A549 (cell line): ENCODE measurements at regions not wholly inside any gene's neighbourhood (a gene's known extent, or its start where the extent isn't known, plus 50 kb on each side); places are given as distances from the start of the nearest gene placed in this dataset.

ENCODE experiments used
- ATAC-seq, 2 experiments: fragments of 200-7000 bp in 1 of 2; fragments of >200 bp in 1 of 2; cut with Nextera tagmentation in 1 of 2; cut with Tn5 transposase in 1 of 2; 3 replicates each; pipeline versions ENCODE4 v1.8.0 to v1.9.1; 2018 to 2020; ENCODE audit warnings: mild to moderate bottlenecking in 1 of 2, moderate library complexity in 1 of 2
- CTCF ChIA-PET: fragments of 300-600 bp; sonication (Branson Sonifier 250); formaldehyde crosslinking; extraction: SDS; loops from one replicate; lab custom pipeline; 2021; ENCODE audit warnings: antibody characterized with exemption, inconsistent platforms; lab: Yijun Ruan, JAX
- POLR2A ChIA-PET: fragments of 350-600 bp; formaldehyde crosslinking; extraction: SDS; loops from one replicate; lab custom pipeline; 2021; ENCODE audit warnings: antibody characterized with exemption, inconsistent platforms; lab: Yijun Ruan, JAX
- DNase-seq, 2 experiments: peaks; one replicate each; pipeline versions ENCODE4 v3.0.0 to v3.0.0-alpha.2; 2011 to 2016; ENCODE audit warnings: low read depth in 1 of 2, low spot score in 1 of 2
- FAIRE-seq: peaks from 2 replicates; lab custom pipeline; 2011; peaks lifted over from hg19 to GRCh38; lab: Jason Lieb, UNC
- H3K27ac ChIP-seq, 2 experiments: fragments of >200 bp; sonication (Bioruptor Twin); formaldehyde crosslinking; 3 replicates each; pipeline ENCODE4 v1.5.1; 2016 to 2017
- H3K4me1 ChIP-seq: fragments of >200 bp; sonication (Bioruptor Twin); formaldehyde crosslinking; 3 replicates; pipeline ENCODE4 v1.6.1; 2016
- H3K4me2 ChIP-seq: fragments of >200 bp; sonication (Bioruptor Twin); formaldehyde crosslinking; 3 replicates; pipeline ENCODE4 v1.6.1; 2016
- H3K4me3 ChIP-seq: fragments of >200 bp; sonication (Bioruptor Twin); formaldehyde crosslinking; 3 replicates; pipeline ENCODE4 v1.5.1; 2016
- H3K9me3 ChIP-seq: fragments of >200 bp; sonication (Bioruptor Twin); formaldehyde crosslinking; 3 replicates; pipeline ENCODE4 v1.6.1; 2016
- CTCF ChIP-seq: fragments of >200 bp; sonication (Bioruptor Twin); formaldehyde crosslinking; IDR thresholded peaks from 3 replicates; pipeline ENCODE4 v1.5.1; 2016
- E2F6 ChIP-seq: IDR thresholded peaks from 2 replicates; pipeline ENCODE4 v1.6.1; 2012; ENCODE audit warnings: low read depth, borderline replicate concordance
- FOXS1 ChIP-seq: fragments of 250-450 bp; sonication (Bioruptor Pico); IDR thresholded peaks from 2 replicates; pipeline ENCODE4 v1.5.0; 2020; ENCODE audit warnings: mild to moderate bottlenecking, moderate library complexity
- HDAC2 ChIP-seq: fragments of 200-600 bp; sonication (generic); IDR thresholded peaks from 2 replicates; pipeline ENCODE4 v1.6.1; 2016
- HEYL ChIP-seq: fragments of 250-450 bp; sonication (Bioruptor Pico); IDR thresholded peaks from 2 replicates; pipeline ENCODE4 v1.8.0; 2021; ENCODE audit warnings: mild to moderate bottlenecking, moderate library complexity
- HOXB5 ChIP-seq: fragments of 250-450 bp; sonication (Bioruptor Pico); IDR thresholded peaks from 2 replicates; pipeline ENCODE4 v1.5.0; 2020; ENCODE audit warnings: mild to moderate bottlenecking, moderate library complexity
- KDM5A ChIP-seq: fragments of 200-600 bp; sonication (generic); IDR thresholded peaks from 2 replicates; pipeline ENCODE4 v1.6.1; 2016; ENCODE audit warnings: antibody characterized with exemption, mild to moderate bottlenecking
- NPAS2 ChIP-seq: fragments of 250-450 bp; sonication (Bioruptor Pico); IDR thresholded peaks from 2 replicates; pipeline ENCODE4 v1.8.0; 2022; ENCODE audit warnings: mild to moderate bottlenecking, moderate library complexity, borderline replicate concordance
- NR3C1 ChIP-seq: fragments of >200 bp; sonication (Bioruptor Twin); formaldehyde crosslinking; IDR thresholded peaks from 3 replicates; pipeline ENCODE4 v1.6.1; 2017
- POLR2AphosphoS2 ChIP-seq: conservative IDR thresholded peaks from 2 replicates; pipeline ENCODE4 v1.6.1; 2012; ENCODE audit warnings: low read length, improper control_type of control experiment, inconsistent platforms
- RAD21 ChIP-seq, 2 experiments: fragments of >200 bp in 1 of 2; sonication (Bioruptor Twin) in 1 of 2; formaldehyde crosslinking in 1 of 2; IDR thresholded peaks in 1 of 2; conservative IDR thresholded peaks in 1 of 2; 2 replicates in 1 of 2; 3 replicates in 1 of 2; pipeline ENCODE4 v1.6.1; 2012 to 2018; ENCODE audit warnings: inconsistent platforms in 1 of 2
- RARB ChIP-seq: fragments of 250-450 bp; sonication (Bioruptor Pico); IDR thresholded peaks from 2 replicates; pipeline ENCODE4 v1.8.0; 2021; ENCODE audit warnings: mild to moderate bottlenecking, moderate library complexity
- REST ChIP-seq: fragments of 200-600 bp; sonication (generic); IDR thresholded peaks from 2 replicates; pipeline ENCODE4 v1.6.1; 2016; ENCODE audit warnings: antibody characterized with exemption, mild to moderate bottlenecking, moderate library complexity
- RFX5 ChIP-seq: fragments of 450-650 bp; IDR thresholded peaks from 2 replicates; pipeline ENCODE4 v1.7.1; 2014; ENCODE audit warnings: antibody characterized with exemption, mild to moderate bottlenecking, moderate library complexity
- SREBF2 ChIP-seq: fragments of 450-650 bp; IDR thresholded peaks from 2 replicates; pipeline ENCODE4 v1.6.1; 2014; ENCODE audit warnings: mild to moderate bottlenecking, moderate library complexity
- TP53 ChIP-seq: fragments of 250-450 bp; sonication (Bioruptor Pico); IDR thresholded peaks from 2 replicates; pipeline ENCODE4 v1.5.0; 2021; ENCODE audit warnings: mild to moderate bottlenecking, moderate library complexity
- ZC3H11A ChIP-seq: fragments of 450-650 bp; IDR thresholded peaks from 2 replicates; pipeline ENCODE4 v1.6.1; 2014; ENCODE audit warnings: antibody characterized with exemption, mild to moderate bottlenecking
- WGBS: methylation state at CpG from one replicate; pipeline ENCODE4 v1.1.6; 2017; ENCODE audit errors: missing lambda C conversion rate; 5-methylcytosine and 5-hydroxymethylcytosine counted together
- TF ChIP-seq, protein P1 (sequence below): fragments of >200 bp; sonication (Bioruptor Twin); formaldehyde crosslinking; IDR thresholded peaks from 2 replicates; pipeline ENCODE4 v1.6.1; 2016

GRCh38 chr18:44502221-44502620 lies 178.5 kb upstream of the SETBP1 start (continued):
- no peak for TF ChIP-seq NR3C1
- no peak for TF ChIP-seq E2F6
- no peak for TF ChIP-seq REST
- TF ChIP-seq, all 56 proteins: peak for 0

- ATAC-seq (no peak), FAIRE-seq (no peak), DNase-seq (no peak)
- TF ChIP-seq ZC3H11A = no peak
- H3K27ac ChIP-seq = no peak overlapping the region
- no peak overlapping the region for H3K4me3 ChIP-seq
- CTCF ChIA-PET = no interaction called here
- no peaks in the 10 kb centered on the region for H3K9me3 ChIP-seq
- POLR2A ChIA-PET = no interaction called here
- H3K4me2 ChIP-seq = no peak overlapping the region
- no peaks in the 10 kb centered on the region for H3K4me1 ChIP-seq
Measured at GRCh38 chr18:44502790-44503189, 177.9 kb upstream of the SETBP1 start.

- TF ChIP-seq FOXS1 (CRISPR knock-in tag) (no peak), NPAS2 (CRISPR knock-in tag) (no peak), RFX5 (no peak), CTCF (no peak), RARB (no peak), HDAC2 (no peak), HEYL (CRISPR knock-in tag) (no peak), SREBF2 (no peak), HOXB5 (CRISPR knock-in tag) (no peak), RAD21 (conservative IDR thresholded peaks at IDR 0.05 in 1 of 2, IDR thresholded peaks at IDR 0.05 in 1 of 2) (no peak), TP53 (CRISPR knock-in tag) (no peak), KDM5A (no peak), POLR2AphosphoS2 (no peak)
- TF ChIP-seq, protein P1, sequence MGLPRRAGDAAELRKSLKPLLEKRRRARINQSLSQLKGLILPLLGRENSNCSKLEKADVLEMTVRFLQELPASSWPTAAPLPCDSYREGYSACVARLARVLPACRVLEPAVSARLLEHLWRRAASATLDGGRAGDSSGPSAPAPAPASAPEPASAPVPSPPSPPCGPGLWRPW = no peak
- FAIRE-seq = no peak
Measured at GRCh38 chr18:44503854-44504253, 176.8 kb upstream of the SETBP1 start.

More at GRCh38 chr18:44503854-44504253, 176.8 kb upstream of the SETBP1 start:
- ChIA-PET CTCF (no interaction called here), POLR2A (no interaction called here)
- WGBS = 70% methylated on average over 1 of the region's 1 CpG
- DNase-seq (no peak), ATAC-seq (no peak)
- H3K9me3 ChIP-seq = no peaks in the 10 kb centered on the region
- no peak overlapping the region for H3K4me2 ChIP-seq
- no peaks in the 10 kb centered on the region for H3K4me1 ChIP-seq
- no peak overlapping the region for H3K27ac ChIP-seq
- no peak overlapping the region for H3K4me3 ChIP-seq
